Activated CD4-positive, alpha-beta memory T cell treated with anti-CD3 and anti-CD28 coated beads, Interleukin-2, amount 10 ng/mL, durations not matched to agents 7 days and 5 days (primary cell): ENCODE measurements at regions not wholly inside any gene's neighbourhood (a gene's known extent, or its start where the extent isn't known, plus 50 kb on each side); places are given as distances from the start of the nearest gene placed in this dataset.

Experiments used
- CTCF ChIA-PET: fragments of 350-600 bp; sonication (Branson Sonifier 250); formaldehyde crosslinking; loops from one replicate; lab custom pipeline; 2021; ENCODE audit warnings: antibody characterized with exemption, inconsistent platforms; lab: Charles Lee
- POLR2A ChIA-PET: fragments of 350-600 bp; sonication (Branson Sonifier 250); formaldehyde crosslinking; loops from one replicate; lab custom pipeline; 2021; ENCODE audit warnings: antibody characterized with exemption; lab: Charles Lee
- DNase-seq: peaks from one replicate; pipeline ENCODE4 v3.0.0-alpha.2; 2020
- H3K27ac Mint-ChIP-seq: one replicate; pipeline ENCODE4 v1.8.0; 2021; ENCODE audit warnings: mild to moderate bottlenecking, mixed read lengths
- H3K27me3 Mint-ChIP-seq: one replicate; pipeline ENCODE4 v1.8.0; 2021; ENCODE audit warnings: mixed read lengths
- H3K36me3 Mint-ChIP-seq: one replicate; pipeline ENCODE4 v1.8.0; 2021; ENCODE audit warnings: low read depth, mixed read lengths
- H3K4me1 Mint-ChIP-seq: one replicate; pipeline ENCODE4 v1.8.0; 2021; ENCODE audit warnings: mixed read lengths
- H3K4me3 Mint-ChIP-seq: one replicate; pipeline ENCODE4 v1.8.0; 2021; ENCODE audit warnings: mild to moderate bottlenecking, mixed read lengths
- H3K9me3 Mint-ChIP-seq: one replicate; pipeline ENCODE4 v1.8.0; 2021; ENCODE audit warnings: mixed read lengths

GRCh38 chr17:36880268-36880905, 56.9 kb upstream of the LHX1 start:
- Mint-ChIP-seq H3K27me3 (peaks cover 28% of the 10 kb centered on the region), H3K9me3 (peaks cover 4% of the 10 kb centered on the region), H3K4me1 (no peaks in the 10 kb centered on the region), H3K36me3 (peaks cover 7% of the 10 kb centered on the region), H3K27ac (no peak overlapping the region), H3K4me3 (no peak overlapping the region)
- DNase-seq = no peak
- POLR2A ChIA-PET = interaction anchor here (1.1 kb wide), 1 partner anchor 10 kb away, joined by 4 read pairs; no protein-coding TSS in a partner anchor
- CTCF ChIA-PET = no interaction called here

DNA sequence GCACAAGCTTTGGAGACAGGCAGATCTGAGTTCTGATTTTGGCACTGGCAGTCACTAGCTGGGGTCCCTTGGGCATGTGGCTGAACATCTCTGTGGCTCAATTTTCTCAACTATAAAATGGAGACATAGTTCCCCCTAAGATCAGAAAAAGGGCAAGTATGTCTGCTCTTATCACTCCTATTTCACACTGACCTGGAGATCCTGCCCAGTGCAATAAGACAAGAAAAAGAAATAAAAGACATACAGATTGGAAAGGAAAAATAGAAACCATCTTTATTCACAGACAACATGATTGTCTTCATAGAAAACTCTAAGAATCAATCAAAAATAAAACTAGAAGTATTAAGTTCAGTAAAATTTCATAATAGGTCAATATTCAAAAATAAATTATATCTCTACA, 56.0 kb upstream of the LHX1 start:
- H3K9me3 Mint-ChIP-seq = peaks cover 4% of the 10 kb centered on the region
- H3K4me3 Mint-ChIP-seq = no peak overlapping the region
- H3K27me3 Mint-ChIP-seq = peaks cover 30% of the 10 kb centered on the region
- DNase-seq = no peak
- CTCF ChIA-PET = no interaction called here
- no peak overlapping the region for H3K27ac Mint-ChIP-seq
- peaks cover 7% of the 10 kb centered on the region for H3K36me3 Mint-ChIP-seq
- POLR2A ChIA-PET = no interaction called here
- no peaks in the 10 kb centered on the region for H3K4me1 Mint-ChIP-seq

GRCh38 chr17:36884495-36885152, 52.7 kb upstream of the LHX1 start:
- Mint-ChIP-seq H3K4me1 (no peaks in the 10 kb centered on the region), H3K4me3 (no peak overlapping the region), H3K36me3 (peaks cover 7% of the 10 kb centered on the region), H3K27ac (no peak overlapping the region), H3K27me3 (peaks cover 42% of the 10 kb centered on the region), H3K9me3 (peaks cover 4% of the 10 kb centered on the region)
- CTCF ChIA-PET = no interaction called here
- POLR2A ChIA-PET = no interaction called here
- DNase-seq = no peak

- no peak for DNase-seq
Measured at GRCh38 chr17:36885153-36885735, 52.0 kb upstream of the LHX1 start.

DNA sequence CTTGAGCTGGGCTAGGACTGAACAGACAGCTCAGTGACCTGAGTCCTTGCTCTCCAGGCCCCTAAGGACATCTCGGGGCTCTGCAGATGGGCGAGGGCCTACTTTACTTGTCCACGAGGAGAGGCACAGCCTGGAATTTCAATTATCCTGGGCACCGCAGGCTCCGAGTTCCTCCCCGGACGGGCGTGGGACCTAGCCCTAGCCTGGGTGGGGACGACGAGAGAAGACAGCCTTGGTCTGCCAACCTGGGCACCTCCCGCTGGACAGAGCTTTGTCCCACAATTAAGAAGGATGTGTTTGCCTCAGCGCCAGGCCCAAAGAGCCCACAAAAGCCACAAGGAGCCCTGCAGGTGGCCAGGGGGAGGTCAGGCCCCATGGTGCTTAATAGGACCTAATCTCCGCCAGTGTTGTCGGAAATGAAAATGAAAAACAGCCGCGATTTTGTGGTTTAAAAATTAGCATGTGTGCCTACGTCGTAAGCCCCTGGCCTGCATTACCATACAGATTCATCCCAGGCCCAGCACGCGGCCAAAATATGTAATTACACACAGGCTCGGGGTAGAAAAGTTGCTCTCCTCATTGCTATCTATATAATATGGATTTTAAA, 51.4 kb upstream of the LHX1 start:
- no peak overlapping the region for H3K27ac Mint-ChIP-seq
- H3K27me3 Mint-ChIP-seq = peaks cover 40% of the 10 kb centered on the region
- peaks cover 7% of the 10 kb centered on the region for H3K36me3 Mint-ChIP-seq
- no peaks in the 10 kb centered on the region for H3K4me1 Mint-ChIP-seq
- peaks cover 4% of the 10 kb centered on the region for H3K9me3 Mint-ChIP-seq
- CTCF ChIA-PET = no interaction called here
- POLR2A ChIA-PET = no interaction called here
- DNase-seq = no peak
- H3K4me3 Mint-ChIP-seq = no peak overlapping the region

More at GRCh38 chr17:36885153-36885735, 52.0 kb upstream of the LHX1 start:
- peaks cover 4% of the 10 kb centered on the region for H3K9me3 Mint-ChIP-seq
- peaks cover 42% of the 10 kb centered on the region for H3K27me3 Mint-ChIP-seq
- no peak overlapping the region for H3K27ac Mint-ChIP-seq
- H3K36me3 Mint-ChIP-seq = peaks cover 7% of the 10 kb centered on the region
- ChIA-PET CTCF (no interaction called here), POLR2A (no interaction called here)
- no peak overlapping the region for H3K4me3 Mint-ChIP-seq
- no peaks in the 10 kb centered on the region for H3K4me1 Mint-ChIP-seq
